ENCODE measurements at regions not wholly inside any gene's neighbourhood (a gene's known extent, or its start where the extent isn't known, plus 50 kb on each side); places are given as distances from the start of the nearest gene placed in this dataset.
"Not testable (repeated sequence)": the region's sequence is repeated elsewhere in the genome, so short reads cannot be mapped to it uniquely, and the experiment has no call there.

DNA sequence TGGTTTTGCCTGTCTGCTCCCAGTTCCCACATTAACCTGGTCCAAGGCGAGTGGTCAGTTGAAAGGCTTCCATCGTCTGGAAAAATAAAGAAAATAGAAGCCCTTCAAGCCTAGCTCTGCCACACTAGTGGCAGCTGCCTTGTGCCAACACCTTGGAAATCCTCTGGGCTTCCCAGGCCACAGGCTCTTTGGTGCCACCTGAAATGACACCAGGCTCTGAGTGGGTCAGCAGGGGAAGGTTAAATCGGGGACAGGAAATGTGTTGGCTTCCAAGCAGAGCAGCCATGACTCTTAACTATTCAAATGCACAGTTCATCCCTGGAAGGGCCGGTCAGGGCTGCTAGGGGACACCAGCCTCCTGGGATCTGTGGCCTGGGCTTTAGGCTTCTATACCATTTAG, 558.7 kb downstream of the MATN1 start:
- DNase-seq = no peak

DNA sequence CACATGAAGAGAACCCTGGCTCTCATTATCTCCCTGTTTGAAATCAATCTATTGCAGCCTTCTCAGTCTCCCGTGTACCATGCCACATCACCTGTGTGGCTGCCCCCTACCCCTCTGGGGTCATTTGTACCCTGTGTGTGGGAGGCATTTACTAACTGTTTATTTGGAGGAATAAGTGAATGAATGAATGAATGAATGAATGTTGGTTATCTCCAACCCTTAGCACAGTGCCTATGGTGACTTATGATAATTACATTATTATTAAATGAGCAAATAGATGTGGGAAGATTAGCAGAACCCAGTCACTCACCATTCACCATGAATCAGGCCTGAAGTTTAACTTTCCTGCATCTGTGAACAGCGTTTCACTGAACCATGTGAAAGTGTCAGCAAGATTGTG, 560.8 kb downstream of the MATN1 start:
- no peak for DNase-seq

DNA sequence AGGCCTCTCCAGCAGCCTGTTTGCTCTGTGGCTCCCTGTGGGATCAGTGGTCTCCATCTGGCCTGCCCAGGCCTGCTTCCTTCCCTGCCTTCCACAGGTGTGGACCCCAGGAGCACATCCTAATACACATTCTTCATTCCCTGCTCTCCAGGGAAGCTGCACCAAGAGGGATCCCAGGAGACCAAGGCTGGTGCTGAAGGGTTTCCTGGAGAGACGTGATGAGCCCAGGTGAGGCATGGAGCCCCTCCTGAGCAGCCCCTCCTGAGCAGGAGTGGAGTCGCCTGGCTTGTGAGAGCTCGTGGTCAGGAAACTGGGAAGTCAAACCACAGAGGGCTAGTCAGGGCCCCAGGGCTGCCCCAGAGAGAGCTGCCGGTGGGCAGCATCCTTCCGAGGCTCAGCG, 561.4 kb downstream of the MATN1 start:
- DNase-seq = no peak

DNA sequence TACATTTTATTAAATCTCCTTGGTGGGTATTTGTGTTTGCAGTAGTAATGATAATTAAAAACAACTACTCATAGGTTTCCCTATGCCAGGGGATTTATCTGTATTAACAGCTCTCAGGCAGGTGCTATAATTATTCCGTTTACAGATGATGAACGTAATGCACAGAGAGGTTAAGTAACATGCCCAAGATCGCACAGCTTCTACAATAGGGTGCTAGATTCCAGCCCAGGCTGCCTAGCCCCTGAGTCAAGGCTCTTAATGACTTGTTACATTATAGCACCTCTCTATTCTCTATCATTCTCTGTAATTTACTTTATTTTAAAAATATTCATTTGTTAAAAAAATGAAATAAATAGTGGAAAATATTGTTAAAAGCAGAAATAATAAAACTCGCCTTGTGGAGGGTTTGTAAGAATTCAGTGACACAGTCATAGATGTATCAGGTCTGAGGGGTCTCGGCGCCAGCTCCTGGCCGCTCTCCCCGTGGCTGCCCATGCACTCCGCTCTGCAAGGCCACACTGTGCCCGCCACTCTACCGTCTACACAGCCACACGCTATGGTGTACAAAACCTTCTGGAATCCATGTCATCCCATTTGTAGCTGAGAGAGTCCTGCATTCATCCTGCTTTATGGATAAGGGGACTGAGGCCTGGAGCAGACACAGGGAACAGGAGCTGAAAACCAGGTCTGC, 562.2 kb downstream of the MATN1 start:
- no peak for DNase-seq

DNA sequence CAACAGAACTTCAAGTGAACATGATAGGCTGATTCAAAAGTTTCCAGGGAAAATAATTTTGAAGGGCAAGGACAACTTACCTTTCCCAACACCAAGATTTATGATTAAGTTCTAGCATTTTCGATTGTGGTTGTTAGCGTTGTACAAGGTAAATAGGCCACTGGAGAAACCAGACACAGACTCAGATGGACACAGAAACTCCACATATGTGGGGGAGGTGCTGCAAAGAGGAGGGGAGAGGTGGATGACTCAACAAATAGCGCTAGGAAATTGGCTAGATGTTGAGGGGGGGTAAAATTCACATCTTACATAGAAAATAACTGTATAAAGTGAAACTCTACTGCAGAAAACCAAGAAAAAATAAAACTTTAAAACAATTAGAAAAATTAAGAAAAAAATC, 564.4 kb downstream of the MATN1 start:
- no peak for DNase-seq

DNA sequence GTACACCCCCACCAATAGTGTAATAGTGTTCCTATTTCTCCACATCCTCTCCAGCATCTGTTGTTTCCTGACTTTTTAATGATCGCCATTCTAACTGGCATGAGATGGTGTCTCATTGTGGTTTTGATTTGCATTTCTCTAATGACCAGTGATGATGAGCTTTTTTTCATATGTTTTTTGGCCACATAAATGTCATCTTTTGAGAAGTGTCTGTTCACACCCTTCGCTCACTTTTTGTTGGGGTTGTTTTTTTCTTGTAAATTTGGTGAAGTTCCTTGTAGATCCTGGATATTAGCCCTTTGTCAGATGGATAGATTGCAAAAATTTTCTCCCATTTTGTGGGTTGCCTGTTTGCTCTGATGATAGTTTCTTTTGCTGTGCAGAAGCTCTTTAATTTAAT, 567.7 kb downstream of the MATN1 start:
- not testable (repeated sequence) for DNase-seq

DNA sequence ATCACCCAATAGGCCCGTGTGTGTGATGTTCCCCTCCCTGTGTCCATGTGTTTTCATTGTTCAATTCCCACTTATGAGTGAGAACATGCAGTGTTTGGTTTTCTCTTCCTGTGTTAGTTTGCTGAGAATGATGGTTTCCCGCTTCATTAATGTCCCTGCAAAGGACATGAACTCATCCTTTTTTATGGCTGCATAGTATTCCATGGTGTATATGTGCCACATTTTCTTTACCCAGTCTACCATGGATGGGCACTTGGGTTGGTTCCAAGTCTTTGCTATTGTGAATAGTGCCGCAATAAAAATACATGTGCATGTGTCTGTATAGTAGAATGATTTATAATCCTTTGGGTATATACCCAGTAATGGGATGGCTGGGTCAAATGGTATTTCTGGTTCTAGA, 568.1 kb downstream of the MATN1 start:
- DNase-seq = not testable (repeated sequence)

DNA sequence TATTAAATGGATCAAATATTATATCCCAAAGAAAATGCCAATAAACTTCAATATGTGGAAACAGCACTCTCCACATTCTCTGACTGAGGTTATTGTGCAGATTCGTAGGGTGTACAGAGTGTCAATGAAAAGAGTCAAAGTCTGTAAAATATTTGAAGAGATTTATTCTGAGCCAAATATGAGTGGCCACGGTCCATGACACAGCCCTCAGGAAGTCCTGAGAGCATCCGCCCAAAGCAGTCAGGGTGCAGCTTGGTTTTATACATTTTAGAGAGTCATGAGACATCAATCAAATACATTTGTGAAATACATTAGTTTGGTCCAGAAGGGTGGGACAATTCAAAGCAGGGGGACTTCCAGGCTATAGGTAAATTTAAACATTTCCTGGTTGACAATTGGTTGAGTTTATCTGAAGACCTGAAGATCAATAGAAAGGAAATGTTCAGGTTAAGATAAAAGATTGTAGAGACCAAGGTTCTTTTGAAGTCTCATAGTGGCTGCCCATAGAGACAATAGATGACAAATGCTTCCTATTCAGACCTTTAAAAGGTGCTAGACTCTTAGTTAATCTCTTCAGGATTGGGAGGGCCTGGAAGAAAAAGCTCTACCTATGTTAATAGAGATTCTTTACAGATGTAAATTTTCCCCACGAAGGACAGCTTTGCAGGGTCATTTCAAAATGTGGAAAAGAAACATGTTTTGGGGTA, 569.5 kb downstream of the MATN1 start:
- DNase-seq = no peak

DNA sequence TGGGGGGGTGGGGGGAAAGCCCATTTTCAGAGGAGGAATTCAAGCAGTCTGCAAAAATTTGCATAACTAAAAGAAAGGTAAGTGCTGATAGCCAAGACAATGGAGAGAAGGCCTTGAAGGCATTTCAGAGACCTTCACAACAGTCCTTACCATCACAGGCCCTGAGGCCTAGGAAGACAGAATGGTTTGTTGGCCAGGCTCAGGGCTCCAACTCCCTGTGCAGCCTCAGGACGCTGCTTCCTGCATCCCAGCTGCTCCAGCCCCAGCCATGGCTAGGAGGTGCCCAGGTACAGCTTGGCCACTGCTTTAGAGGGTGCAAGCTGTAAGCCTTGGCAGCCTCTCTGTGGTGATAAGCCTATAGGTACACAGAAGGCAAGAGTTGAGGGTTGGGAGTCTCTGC, 571.6 kb downstream of the MATN1 start:
- no peak for DNase-seq

DNA sequence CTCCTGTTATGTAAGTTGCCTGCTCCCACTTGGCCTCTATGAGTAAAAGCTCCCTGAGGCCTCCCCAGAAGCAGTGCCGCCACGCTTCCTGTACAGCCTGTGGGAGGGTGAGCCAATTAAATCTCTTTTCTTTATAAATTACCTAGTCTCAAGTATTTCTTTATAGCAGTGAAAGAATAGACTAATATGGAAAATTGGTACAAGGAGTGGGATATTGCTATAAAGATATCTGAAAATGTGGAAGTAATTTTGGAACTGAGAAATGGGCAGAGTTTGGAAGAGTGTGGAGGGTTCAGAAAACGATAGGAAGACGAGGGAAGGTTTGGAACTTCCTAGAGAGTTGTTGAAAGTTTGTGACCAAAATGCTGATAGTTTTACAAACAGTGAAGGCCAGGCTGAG, 572.3 kb downstream of the MATN1 start:
- no peak for DNase-seq

DNA sequence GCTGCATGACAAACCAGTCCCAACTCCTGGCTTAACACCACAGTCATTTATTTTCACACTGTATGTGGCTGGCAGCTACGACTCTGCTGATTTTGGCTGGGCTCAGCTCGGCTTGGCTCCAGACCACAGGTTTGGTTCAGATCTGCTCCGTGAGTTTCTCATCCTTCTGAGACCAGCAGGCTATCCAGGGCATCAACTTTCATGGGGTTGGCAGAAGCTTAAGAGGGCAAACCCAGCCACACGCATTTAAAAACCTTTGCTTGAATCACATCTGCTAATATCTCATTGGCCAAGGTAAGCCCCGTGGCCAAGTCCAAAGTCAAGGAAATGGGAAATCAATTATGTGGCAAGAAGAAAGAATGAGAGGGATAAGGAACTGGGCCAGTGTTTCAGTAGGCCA, 574.2 kb downstream of the MATN1 start:
- no peak for DNase-seq

DNA sequence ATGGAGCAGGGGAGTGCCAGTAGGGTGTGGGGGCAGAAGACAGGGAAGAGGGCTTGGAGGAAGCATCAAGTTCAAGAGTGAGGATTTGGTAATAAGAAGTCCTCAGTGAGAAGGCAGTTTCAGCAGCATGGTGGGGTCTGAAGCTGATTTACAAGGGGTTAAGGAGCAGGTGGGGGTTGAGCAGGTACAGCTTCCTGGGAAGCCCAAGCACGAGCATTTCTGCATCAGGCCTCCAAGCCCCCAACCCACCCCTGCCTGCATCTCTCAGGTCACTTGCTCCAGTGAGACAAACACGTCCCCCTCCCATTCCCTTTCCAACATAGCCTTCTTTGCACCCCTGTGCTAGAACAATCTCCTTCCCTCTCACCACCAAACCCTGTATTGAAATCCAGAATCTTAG, 574.7 kb downstream of the MATN1 start:
- DNase-seq = no peak

DNA sequence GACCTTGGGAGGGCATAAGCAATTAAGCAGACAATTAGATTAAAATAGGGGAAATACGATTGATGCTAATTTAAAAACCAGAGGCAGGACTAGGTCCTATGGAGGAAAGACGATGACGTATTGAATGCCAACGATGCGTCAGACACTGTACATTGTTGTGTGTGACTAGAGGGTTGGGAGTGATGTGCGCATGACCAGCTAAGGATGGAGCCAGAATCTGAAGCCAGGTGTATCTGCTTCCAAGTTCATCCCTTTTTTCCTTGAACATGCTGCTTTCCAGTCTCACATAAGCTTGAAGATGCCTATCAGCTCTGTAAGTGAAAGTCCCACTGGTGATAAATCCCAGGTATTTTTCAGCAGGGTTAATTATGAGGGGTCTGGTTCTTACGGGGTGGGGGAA, 576.2 kb downstream of the MATN1 start:
- DNase-seq = no peak

DNA sequence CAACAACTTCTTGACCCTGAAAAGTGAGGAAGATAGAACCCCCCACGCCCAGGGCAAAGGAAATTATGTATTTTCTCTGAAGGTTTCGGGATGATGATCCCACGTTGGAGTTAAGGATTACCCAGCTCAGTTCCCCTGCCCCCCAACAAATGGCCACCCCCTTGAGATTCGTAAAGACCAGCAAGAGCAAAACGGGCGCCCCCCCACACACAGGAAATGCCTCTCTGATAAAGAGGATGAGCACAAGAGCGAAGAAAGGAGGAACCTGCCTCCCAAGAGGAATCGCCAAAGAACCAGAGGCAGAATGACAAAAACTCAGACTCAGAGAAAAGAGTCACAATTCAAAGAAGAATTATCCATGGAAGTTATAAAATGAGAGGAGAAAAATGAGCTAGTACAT, 576.9 kb downstream of the MATN1 start:
- DNase-seq = no peak

DNA sequence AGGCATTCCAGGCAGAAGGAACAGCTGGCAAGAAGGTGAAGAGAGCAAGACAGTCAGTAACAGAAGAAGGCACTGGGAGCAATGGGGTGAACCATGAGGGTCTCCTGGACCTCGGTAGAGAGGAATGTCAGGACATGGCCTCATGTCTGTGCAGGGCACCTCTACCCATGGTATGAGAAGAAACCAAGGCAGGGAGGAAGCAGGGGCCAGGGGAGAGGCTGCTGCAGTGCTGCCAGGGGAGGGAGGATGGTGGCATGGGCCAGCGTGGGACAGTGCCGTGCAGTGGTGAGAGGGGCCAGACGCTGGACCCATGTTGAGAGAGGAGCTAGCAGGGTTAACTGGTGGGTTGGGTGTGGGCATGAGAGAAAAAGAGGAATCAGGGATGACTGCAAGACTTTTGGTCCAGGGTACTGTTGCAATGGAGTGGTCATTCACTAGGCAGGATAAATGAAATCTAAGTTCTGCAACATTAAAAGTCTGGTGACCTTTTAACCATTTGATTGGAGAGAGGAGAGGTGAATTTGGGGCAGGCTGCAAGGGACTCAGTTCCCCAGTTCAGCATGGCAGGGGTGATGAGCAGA, 577.6 kb downstream of the MATN1 start:
- DNase-seq = no peak

DNA sequence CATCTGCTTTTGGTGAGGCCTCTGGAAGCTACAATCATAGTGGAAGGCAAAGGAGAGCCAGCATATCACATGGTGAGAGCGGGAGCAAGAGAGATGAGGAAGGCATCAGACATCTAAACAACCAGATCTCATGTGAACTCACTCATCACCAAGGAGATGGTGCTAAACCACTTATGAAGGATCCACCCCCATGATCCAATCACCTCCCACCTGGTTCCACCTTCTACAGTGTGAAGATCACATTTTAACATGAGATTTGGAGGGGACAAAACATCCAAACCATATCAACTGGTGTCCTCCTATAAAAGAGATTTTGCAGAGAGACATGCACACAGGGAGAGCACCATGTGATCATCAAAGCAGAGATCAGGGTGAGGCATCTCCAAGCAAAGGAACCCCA, 578.6 kb downstream of the MATN1 start:
- no peak for DNase-seq

DNA sequence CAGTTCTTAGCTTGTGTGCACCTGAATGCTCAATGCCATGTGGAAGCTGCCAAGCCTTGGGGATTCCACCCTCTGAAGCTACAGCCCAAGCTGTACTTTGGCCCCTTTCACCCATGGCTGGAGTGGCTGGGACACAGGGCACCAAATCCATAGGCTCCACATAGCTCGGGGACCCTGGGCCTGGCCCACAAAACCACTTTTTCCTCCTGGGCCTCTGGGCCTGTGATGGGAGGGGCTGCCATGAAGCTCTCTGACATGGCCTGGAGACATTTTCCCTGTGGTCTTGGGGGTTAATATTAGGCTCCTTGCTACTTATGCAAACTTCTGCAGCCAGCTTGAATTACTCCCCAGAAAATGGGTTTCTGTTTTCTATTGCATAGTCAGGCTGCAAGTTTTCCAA, 579.9 kb downstream of the MATN1 start:
- DNase-seq = no peak

DNA sequence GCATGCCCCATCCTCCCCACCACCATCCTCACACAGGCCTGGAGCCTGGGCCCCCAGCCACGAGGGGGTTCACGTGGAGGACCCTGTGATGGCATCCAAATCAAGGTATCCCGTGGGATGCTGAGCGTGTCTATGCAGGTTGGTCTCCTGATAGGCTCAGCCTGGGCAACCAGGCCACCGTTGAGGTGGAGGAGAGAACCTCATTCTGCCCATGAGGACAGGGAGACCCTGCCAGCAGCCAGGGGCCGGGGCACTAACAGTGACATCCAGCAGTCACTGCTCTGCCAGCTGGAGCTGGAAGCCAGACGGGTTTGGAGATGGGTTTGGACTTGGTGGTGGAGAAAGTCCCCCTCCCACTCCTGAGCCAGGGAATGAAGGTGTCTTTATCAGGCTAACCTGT, 582.8 kb downstream of the MATN1 start:
- no peak for DNase-seq

DNA sequence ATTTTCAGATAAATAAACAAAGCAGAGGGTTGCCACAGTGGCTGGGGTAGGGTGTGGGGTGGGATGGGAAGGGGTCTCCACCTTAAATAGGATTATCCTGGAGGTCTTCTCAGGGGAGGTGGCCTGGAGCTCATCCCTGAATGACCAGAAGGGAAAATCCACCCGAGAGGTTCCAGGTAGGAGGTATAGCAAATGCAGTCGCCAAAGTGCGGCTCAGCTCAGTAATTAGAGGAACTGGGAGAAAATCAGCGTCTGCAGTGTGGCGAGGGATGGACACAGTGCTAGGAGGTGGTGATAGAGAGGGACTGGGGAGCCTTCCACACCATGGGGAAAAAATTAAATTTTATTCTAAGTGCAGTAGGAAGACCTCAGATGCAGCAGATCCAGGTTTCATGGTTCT, 584.5 kb downstream of the MATN1 start:
- DNase-seq = no peak

DNA sequence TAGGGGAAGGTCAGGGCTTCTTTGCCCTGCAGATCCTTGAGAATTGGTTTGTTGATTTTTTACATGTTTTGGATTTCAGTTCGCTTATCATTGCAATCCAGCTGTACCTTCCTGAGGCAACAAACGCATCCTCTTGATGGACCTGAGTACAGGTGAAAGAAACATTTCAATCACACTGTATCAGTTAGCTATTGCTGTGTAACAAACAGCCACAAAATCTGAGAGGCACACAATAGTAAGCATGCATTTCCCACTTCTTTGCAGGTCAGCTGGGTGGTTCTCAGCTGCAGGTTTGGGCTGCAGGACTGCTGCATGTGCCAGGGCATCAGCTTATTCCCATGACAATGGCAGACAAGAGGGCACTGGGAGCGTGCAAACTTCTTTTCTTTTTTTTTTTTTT, 586.4 kb downstream of the MATN1 start:
- DNase-seq = no peak

DNA sequence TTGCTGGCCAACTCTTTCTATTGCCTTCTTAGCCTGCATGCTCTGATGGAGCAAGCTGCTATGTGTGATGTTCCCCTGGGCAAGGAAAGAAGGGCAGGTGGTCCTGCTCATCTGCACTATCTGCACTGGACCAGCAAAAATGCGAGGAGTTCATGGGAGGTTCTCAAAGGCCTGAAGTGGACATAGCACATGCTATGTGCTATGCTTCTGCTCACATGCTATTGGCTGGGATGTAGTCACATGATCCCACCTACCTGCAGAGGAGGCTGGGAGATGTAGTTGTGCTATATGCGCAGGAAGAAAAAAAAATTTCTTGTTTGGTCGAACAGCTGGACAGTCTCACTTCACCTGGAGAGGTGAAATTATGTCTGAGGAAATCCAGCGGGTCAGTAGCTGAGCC, 587.7 kb downstream of the MATN1 start:
- no peak for DNase-seq

DNA sequence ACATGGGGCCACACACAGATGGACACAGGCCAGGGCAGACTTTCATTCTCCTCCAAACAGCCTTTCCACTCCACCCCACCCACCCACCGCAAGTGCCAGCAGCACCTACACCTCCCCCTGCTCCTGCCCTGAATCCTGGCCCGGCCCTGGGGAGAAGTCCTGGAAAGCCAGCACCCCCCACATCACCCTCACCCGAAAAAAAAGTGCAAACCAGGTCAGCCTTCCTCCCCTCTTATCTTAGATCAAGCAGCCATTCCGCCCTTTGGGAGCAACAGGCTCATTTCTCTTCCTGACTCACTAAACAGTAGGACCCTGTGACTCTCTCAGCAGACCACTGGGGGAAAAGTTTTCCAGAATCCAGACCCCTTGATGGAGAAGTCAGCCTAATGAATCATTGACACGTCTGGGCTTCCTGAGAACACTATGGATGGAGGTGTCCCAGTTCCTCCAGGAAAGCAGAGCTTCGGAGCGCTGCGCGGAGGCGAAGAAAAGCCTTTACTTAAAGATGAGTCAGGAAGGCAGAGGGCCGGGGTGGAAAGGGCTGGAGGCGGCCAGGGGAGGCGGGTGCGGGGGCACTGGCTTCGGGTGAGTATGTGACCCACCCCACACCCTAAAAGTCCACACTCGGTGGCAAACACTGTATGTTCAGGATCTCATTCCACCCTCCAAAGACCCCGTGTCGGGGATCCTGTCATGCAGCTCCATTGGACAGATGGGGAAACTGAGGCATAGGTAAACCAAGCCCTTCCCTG, 588.7 kb downstream of the MATN1 start:
- DNase-seq = no peak

DNA sequence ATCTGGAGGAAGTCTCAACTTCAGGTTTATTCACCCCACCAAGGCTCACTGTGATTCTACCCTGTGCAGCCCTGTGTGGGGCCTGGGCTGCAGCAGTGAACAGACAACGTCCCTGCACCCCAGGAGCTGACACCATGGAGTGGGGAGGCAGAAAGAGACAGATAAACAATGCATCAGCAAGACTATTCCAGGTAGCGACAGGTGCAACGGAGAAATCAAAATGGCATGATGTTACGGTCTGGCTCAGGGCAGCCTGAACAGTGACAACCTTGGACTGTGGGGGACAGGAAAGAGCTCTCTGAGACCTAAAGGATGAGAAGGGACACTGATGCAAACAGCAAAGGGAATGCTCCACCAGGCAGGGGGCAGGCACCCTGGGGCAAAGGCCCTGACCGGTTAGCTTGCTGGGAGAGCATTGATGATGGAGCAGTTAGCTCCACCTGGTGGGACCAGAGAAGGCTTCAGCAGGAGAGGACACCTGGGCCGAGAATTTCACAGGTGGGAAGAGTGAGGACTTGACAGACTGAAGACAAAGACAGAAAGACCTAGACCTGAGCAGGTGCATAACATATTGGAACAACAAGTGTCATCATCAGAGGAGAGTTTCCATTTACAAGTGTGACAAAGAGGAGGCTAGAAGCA, 589.9 kb downstream of the MATN1 start:
- DNase-seq = no peak
